T-helper 17 cell (primary cell): ENCODE measurements at regions not wholly inside any gene's neighbourhood (a gene's known extent, or its start where the extent isn't known, plus 50 kb on each side); places are given as distances from the start of the nearest gene placed in this dataset.
"Not testable (repeated sequence)": the region's sequence is repeated elsewhere in the genome, so short reads cannot be mapped to it uniquely, and the experiment has no call there.

Source experiments
- ATAC-seq: fragments of 150-1000 bp; cut with Tn5 transposase; 2 replicates; pipeline ENCODE4 v1.10.0; 2021; ENCODE audit warnings: mild to moderate bottlenecking, moderate library complexity
- DNase-seq, 3 donors: peaks; one replicate each; pipeline versions ENCODE4 v3.0.0 to v3.0.0-alpha.2; 2020 to 2021
- H3K9me3 ChIP-seq: one replicate; pipeline ENCODE4 v1.7.0; 2013; ENCODE audit warnings: low read length, mild to moderate bottlenecking; ENCODE audit not compliant: control insufficient read depth, poor library complexity, severe bottlenecking
- H3K27ac Mint-ChIP-seq: one replicate; pipeline ENCODE4 v1.8.0; 2022; ENCODE audit warnings: mild to moderate bottlenecking, moderate library complexity, mixed read lengths
- H3K27me3 Mint-ChIP-seq: one replicate; pipeline ENCODE4 v1.8.0; 2022; ENCODE audit warnings: mixed read lengths
- H3K36me3 Mint-ChIP-seq: one replicate; pipeline ENCODE4 v1.8.0; 2022; ENCODE audit warnings: low read depth, mixed read lengths
- H3K4me1 Mint-ChIP-seq: one replicate; pipeline ENCODE4 v1.8.0; 2022; ENCODE audit warnings: mild to moderate bottlenecking, mixed read lengths
- H3K4me3 Mint-ChIP-seq: one replicate; pipeline ENCODE4 v1.8.0; 2022; ENCODE audit warnings: mild to moderate bottlenecking, moderate library complexity, mixed read lengths

- peaks cover 2% of the 10 kb centered on the region for H3K4me1 Mint-ChIP-seq
- H3K9me3 ChIP-seq: no peaks in the 10 kb centered on the region
- ATAC-seq: no peak
- H3K27ac Mint-ChIP-seq: no peak overlapping the region
- DNase-seq: no peak
- H3K36me3 Mint-ChIP-seq: no peaks in the 10 kb centered on the region
- no peak overlapping the region for H3K4me3 Mint-ChIP-seq
- no peaks in the 10 kb centered on the region for H3K27me3 Mint-ChIP-seq
Observed at GRCh38 chr10:123252779-123253178, 98.6 kb downstream of the BUB3 start.

- DNase-seq, H3K27ac Mint-ChIP-seq, H3K36me3 Mint-ChIP-seq, ATAC-seq, H3K9me3 ChIP-seq, H3K27me3 Mint-ChIP-seq, H3K4me3 Mint-ChIP-seq, H3K4me1 Mint-ChIP-seq: not testable (repeated sequence)
Observed at GRCh38 chr10:123254343-123254742, 100.1 kb downstream of the BUB3 start.

- ATAC-seq (no peak), DNase-seq (no peak)
- Mint-ChIP-seq H3K27me3 (no peaks in the 10 kb centered on the region), H3K4me1 (no peaks in the 10 kb centered on the region), H3K27ac (no peak overlapping the region), H3K4me3 (no peak overlapping the region), H3K36me3 (no peaks in the 10 kb centered on the region)
- no peaks in the 10 kb centered on the region for H3K9me3 ChIP-seq
Observed at GRCh38 chr10:123257904-123258456, 103.8 kb downstream of the BUB3 start.

GRCh38 chr10:123259081-123259480 is 104.9 kb downstream of the BUB3 start:
- H3K4me1 Mint-ChIP-seq: no peaks in the 10 kb centered on the region
- no peak overlapping the region for H3K27ac Mint-ChIP-seq
- H3K27me3 Mint-ChIP-seq: no peaks in the 10 kb centered on the region
- DNase-seq (no peak), ATAC-seq (no peak)
- no peaks in the 10 kb centered on the region for H3K9me3 ChIP-seq
- no peak overlapping the region for H3K4me3 Mint-ChIP-seq
- no peaks in the 10 kb centered on the region for H3K36me3 Mint-ChIP-seq

GRCh38 chr10:123259791-123260190 is 105.6 kb downstream of the BUB3 start:
- peak overlapping the region; percentile 32 for H3K27ac Mint-ChIP-seq
- no peak overlapping the region for H3K4me3 Mint-ChIP-seq
- no peaks in the 10 kb centered on the region for H3K9me3 ChIP-seq
- peaks cover under 1% of the 10 kb centered on the region for H3K4me1 Mint-ChIP-seq
- no peaks in the 10 kb centered on the region for H3K27me3 Mint-ChIP-seq
- ATAC-seq (no peak), DNase-seq (no peak)
- no peaks in the 10 kb centered on the region for H3K36me3 Mint-ChIP-seq

GRCh38 chr10:123262456-123262855 is 108.3 kb downstream of the BUB3 start:
- H3K4me3 Mint-ChIP-seq: no peak overlapping the region
- DNase-seq (no peak), ATAC-seq (no peak)
- no peaks in the 10 kb centered on the region for H3K36me3 Mint-ChIP-seq
- no peak overlapping the region for H3K27ac Mint-ChIP-seq
- H3K9me3 ChIP-seq: no peaks in the 10 kb centered on the region
- no peaks in the 10 kb centered on the region for H3K27me3 Mint-ChIP-seq
- peaks cover 2% of the 10 kb centered on the region for H3K4me1 Mint-ChIP-seq

GRCh38 chr10:123266971-123267370 is 112.8 kb downstream of the BUB3 start:
- no peaks in the 10 kb centered on the region for H3K9me3 ChIP-seq
- Mint-ChIP-seq H3K27me3 (no peaks in the 10 kb centered on the region), H3K4me3 (no peak overlapping the region), H3K36me3 (peaks cover 3% of the 10 kb centered on the region), H3K27ac (no peak overlapping the region), H3K4me1 (peaks cover 4% of the 10 kb centered on the region)
- DNase-seq (no peak), ATAC-seq (no peak)

GRCh38 chr10:123269017-123269552 is 114.9 kb downstream of the BUB3 start:
- H3K27ac Mint-ChIP-seq: peak overlapping the region; percentile 51
- no peaks in the 10 kb centered on the region for H3K27me3 Mint-ChIP-seq
- H3K4me3 Mint-ChIP-seq: no peak overlapping the region
- H3K4me1 Mint-ChIP-seq: peaks cover 4% of the 10 kb centered on the region
- peaks cover 9% of the 10 kb centered on the region for H3K36me3 Mint-ChIP-seq
- no peak for ATAC-seq
- DNase-seq: no peak
- H3K9me3 ChIP-seq: no peaks in the 10 kb centered on the region

- peak overlapping the region; percentile 51 for H3K27ac Mint-ChIP-seq
- DNase-seq: no peak
- H3K4me3 Mint-ChIP-seq: no peak overlapping the region
- H3K4me1 Mint-ChIP-seq: peaks cover 6% of the 10 kb centered on the region
- H3K9me3 ChIP-seq: no peaks in the 10 kb centered on the region
- peaks cover 9% of the 10 kb centered on the region for H3K36me3 Mint-ChIP-seq
- ATAC-seq: no peak
- no peaks in the 10 kb centered on the region for H3K27me3 Mint-ChIP-seq
Observed at GRCh38 chr10:123269675-123270074, 115.5 kb downstream of the BUB3 start.

GRCh38 chr10:123270221-123270620 is 116.0 kb downstream of the BUB3 start:
- Mint-ChIP-seq H3K4me1 (peaks cover 4% of the 10 kb centered on the region), H3K4me3 (no peak overlapping the region), H3K27me3 (no peaks in the 10 kb centered on the region), H3K36me3 (peaks cover 9% of the 10 kb centered on the region), H3K27ac (no peak overlapping the region)
- H3K9me3 ChIP-seq: no peaks in the 10 kb centered on the region
- DNase-seq: no peak
- no peak for ATAC-seq

GRCh38 chr10:123270806-123271205 is 116.6 kb downstream of the BUB3 start:
- H3K36me3 Mint-ChIP-seq: peaks cover 9% of the 10 kb centered on the region
- H3K9me3 ChIP-seq: no peaks in the 10 kb centered on the region
- DNase-seq: no peak
- peaks cover 4% of the 10 kb centered on the region for H3K4me1 Mint-ChIP-seq
- no peaks in the 10 kb centered on the region for H3K27me3 Mint-ChIP-seq
- H3K4me3 Mint-ChIP-seq: no peak overlapping the region
- no peak overlapping the region for H3K27ac Mint-ChIP-seq
- ATAC-seq: no peak

GRCh38 chr10:123272171-123272570 is 118.0 kb downstream of the BUB3 start:
- no peak overlapping the region for H3K4me3 Mint-ChIP-seq

GRCh38 chr10:123274306-123275135 is 120.3 kb downstream of the BUB3 start:
- no peaks in the 10 kb centered on the region for H3K9me3 ChIP-seq
- H3K36me3 Mint-ChIP-seq: peaks cover 6% of the 10 kb centered on the region
- H3K4me1 Mint-ChIP-seq: peaks cover 6% of the 10 kb centered on the region
- no peak overlapping the region for H3K4me3 Mint-ChIP-seq
- ATAC-seq: no peak
- no peak overlapping the region for H3K27ac Mint-ChIP-seq
- H3K27me3 Mint-ChIP-seq: no peaks in the 10 kb centered on the region
- no peak for DNase-seq

More at GRCh38 chr10:123272171-123272570, 118.0 kb downstream of the BUB3 start:
- Mint-ChIP-seq H3K4me1 (peaks cover 4% of the 10 kb centered on the region), H3K27me3 (no peaks in the 10 kb centered on the region), H3K36me3 (peaks cover 9% of the 10 kb centered on the region), H3K27ac (no peak overlapping the region)
- ATAC-seq: no peak
- no peaks in the 10 kb centered on the region for H3K9me3 ChIP-seq
- no peak for DNase-seq
